ENCODE measurements at regions not wholly inside any gene's neighbourhood (a gene's known extent, or its start where the extent isn't known, plus 50 kb on each side); places are given as distances from the start of the nearest gene placed in this dataset.
"Not testable (repeated sequence)": the region's sequence is repeated elsewhere in the genome, so short reads cannot be mapped to it uniquely, and the experiment has no call there.

- H3K27ac ChIP-seq (ENCODE audit: low read length) = no peak overlapping the region
- H3K4me1 ChIP-seq (ENCODE audit: control insufficient read depth in 1 of 2, insufficient read depth in 2 of 2, low read length in 2 of 2) = peaks cover under 1 to 45% of the 10 kb centered on the region in 2 donors
- no peaks in the 10 kb centered on the region for H3K9me3 ChIP-seq (ENCODE audit: control insufficient read depth in 1 of 2, low read length in 2 of 2)
- H3K36me3 ChIP-seq (ENCODE audit: control insufficient read depth in 1 of 2, insufficient read depth in 2 of 2, low read length in 2 of 2) = no peaks in the 10 kb centered on the region
- no peaks in the 10 kb centered on the region for H3K27me3 ChIP-seq (ENCODE audit: low read depth, low read length)
- H3K4me3 ChIP-seq (ENCODE audit: low read depth in 1 of 2, low read length in 2 of 2) = no peak overlapping the region
Observed at GRCh38 chr1:184888505-184888904, 85.8 kb downstream of the NIBAN1 start.

GRCh38 chr1:184882957-184883815 lies 91.1 kb downstream of the NIBAN1 start:
- Histone ChIP-seq H3K27ac (ENCODE audit: low read length) (peak overlapping the region; percentile 71), H3K9me3 (ENCODE audit: control insufficient read depth in 1 of 2, low read length in 2 of 2) (no peaks in the 10 kb centered on the region), H3K4me3 (ENCODE audit: low read depth in 1 of 2, low read length in 2 of 2) (no peak overlapping the region), H3K27me3 (ENCODE audit: low read depth, low read length) (no peaks in the 10 kb centered on the region), H3K4me1 (ENCODE audit: control insufficient read depth in 1 of 2, insufficient read depth in 2 of 2, low read length in 2 of 2) (peaks cover 6 to 33% of the 10 kb centered on the region in 2 donors), H3K36me3 (ENCODE audit: control insufficient read depth in 1 of 2, insufficient read depth in 2 of 2, low read length in 2 of 2) (no peaks in the 10 kb centered on the region)

GRCh38 chr1:184881941-184882913 lies 92.1 kb downstream of the NIBAN1 start:
- H3K9me3 ChIP-seq (ENCODE audit: control insufficient read depth in 1 of 2, low read length in 2 of 2) = no peaks in the 10 kb centered on the region
- H3K27ac ChIP-seq (ENCODE audit: low read length) = peak overlapping the region; percentile 71
- no peaks in the 10 kb centered on the region for H3K27me3 ChIP-seq (ENCODE audit: low read depth, low read length)
- no peaks in the 10 kb centered on the region for H3K36me3 ChIP-seq (ENCODE audit: control insufficient read depth in 1 of 2, insufficient read depth in 2 of 2, low read length in 2 of 2)
- H3K4me1 ChIP-seq (ENCODE audit: control insufficient read depth in 1 of 2, insufficient read depth in 2 of 2, low read length in 2 of 2) = peaks cover 6 to 31% of the 10 kb centered on the region in 2 donors
- H3K4me3 ChIP-seq (ENCODE audit: low read depth in 1 of 2, low read length in 2 of 2) = no peak overlapping the region

- H3K27ac ChIP-seq (ENCODE audit: low read length) = no peak overlapping the region
- H3K4me1 ChIP-seq (ENCODE audit: control insufficient read depth in 1 of 2, insufficient read depth in 2 of 2, low read length in 2 of 2) = peaks cover 6 to 17% of the 10 kb centered on the region in 2 donors
- no peaks in the 10 kb centered on the region for H3K36me3 ChIP-seq (ENCODE audit: control insufficient read depth in 1 of 2, insufficient read depth in 2 of 2, low read length in 2 of 2)
- H3K27me3 ChIP-seq (ENCODE audit: low read depth, low read length) = no peaks in the 10 kb centered on the region
- no peaks in the 10 kb centered on the region for H3K9me3 ChIP-seq (ENCODE audit: control insufficient read depth in 1 of 2, low read length in 2 of 2)
- no peak overlapping the region for H3K4me3 ChIP-seq (ENCODE audit: low read depth in 1 of 2, low read length in 2 of 2)
Observed at GRCh38 chr1:184879876-184880557, 94.3 kb downstream of the NIBAN1 start.

- H3K27me3 ChIP-seq (ENCODE audit: low read depth, low read length) = no peaks in the 10 kb centered on the region
- H3K9me3 ChIP-seq (ENCODE audit: control insufficient read depth in 1 of 2, low read length in 2 of 2) = peaks cover 0 to under 1% of the 10 kb centered on the region in 2 donors
- no peaks in the 10 kb centered on the region for H3K36me3 ChIP-seq (ENCODE audit: control insufficient read depth in 1 of 2, insufficient read depth in 2 of 2, low read length in 2 of 2)
- no peak overlapping the region for H3K27ac ChIP-seq (ENCODE audit: low read length)
- H3K4me3 ChIP-seq (ENCODE audit: low read depth in 1 of 2, low read length in 2 of 2) = no peak overlapping the region
- H3K4me1 ChIP-seq (ENCODE audit: control insufficient read depth in 1 of 2, insufficient read depth in 2 of 2, low read length in 2 of 2) = peaks cover 6 to 17% of the 10 kb centered on the region in 2 donors
Observed at GRCh38 chr1:184878602-184879001, 95.7 kb downstream of the NIBAN1 start.

GRCh38 chr1:184878002-184878401 lies 96.3 kb downstream of the NIBAN1 start:
- Histone ChIP-seq H3K27me3 (ENCODE audit: low read depth, low read length) (no peaks in the 10 kb centered on the region), H3K4me3 (ENCODE audit: low read depth in 1 of 2, low read length in 2 of 2) (no peak overlapping the region), H3K27ac (ENCODE audit: low read length) (no peak overlapping the region), H3K36me3 (ENCODE audit: control insufficient read depth in 1 of 2, insufficient read depth in 2 of 2, low read length in 2 of 2) (no peaks in the 10 kb centered on the region), H3K9me3 (ENCODE audit: control insufficient read depth in 1 of 2, low read length in 2 of 2) (peaks cover 0 to 4% of the 10 kb centered on the region in 2 donors), H3K4me1 (ENCODE audit: control insufficient read depth in 1 of 2, insufficient read depth in 2 of 2, low read length in 2 of 2) (peaks cover under 1 to 17% of the 10 kb centered on the region in 2 donors)

- not testable (repeated sequence) for H3K4me3 ChIP-seq (ENCODE audit: low read depth in 1 of 2, low read length in 2 of 2); H3K9me3 ChIP-seq (ENCODE audit: control insufficient read depth in 1 of 2, low read length in 2 of 2); H3K27me3 ChIP-seq (ENCODE audit: low read depth, low read length); H3K36me3 ChIP-seq (ENCODE audit: control insufficient read depth in 1 of 2, insufficient read depth in 2 of 2, low read length in 2 of 2); H3K27ac ChIP-seq (ENCODE audit: low read length)
- H3K4me1 ChIP-seq (ENCODE audit: control insufficient read depth in 1 of 2, insufficient read depth in 2 of 2, low read length in 2 of 2) = peaks cover 0 to 12% of the 10 kb centered on the region in 2 donors
Observed at GRCh38 chr1:184876015-184876414, 98.3 kb downstream of the NIBAN1 start.

- H3K36me3 ChIP-seq (ENCODE audit: control insufficient read depth in 1 of 2, insufficient read depth in 2 of 2, low read length in 2 of 2) = no peaks in the 10 kb centered on the region
- peaks cover 0 to 12% of the 10 kb centered on the region in 2 donors for H3K4me1 ChIP-seq (ENCODE audit: control insufficient read depth in 1 of 2, insufficient read depth in 2 of 2, low read length in 2 of 2)
- H3K4me3 ChIP-seq (ENCODE audit: low read depth in 1 of 2, low read length in 2 of 2) = no peak overlapping the region
- peaks cover 0 to 4% of the 10 kb centered on the region in 2 donors for H3K9me3 ChIP-seq (ENCODE audit: control insufficient read depth in 1 of 2, low read length in 2 of 2)
- H3K27ac ChIP-seq (ENCODE audit: low read length) = no peak overlapping the region
- no peaks in the 10 kb centered on the region for H3K27me3 ChIP-seq (ENCODE audit: low read depth, low read length)
Observed at GRCh38 chr1:184875218-184875617, 99.1 kb downstream of the NIBAN1 start.

- Histone ChIP-seq H3K9me3 (ENCODE audit: control insufficient read depth in 1 of 2, low read length in 2 of 2) (peaks cover 0 to 4% of the 10 kb centered on the region in 2 donors), H3K36me3 (ENCODE audit: control insufficient read depth in 1 of 2, insufficient read depth in 2 of 2, low read length in 2 of 2) (no peaks in the 10 kb centered on the region), H3K4me1 (ENCODE audit: control insufficient read depth in 1 of 2, insufficient read depth in 2 of 2, low read length in 2 of 2) (peaks cover 3 to 7% of the 10 kb centered on the region in 2 donors), H3K27me3 (ENCODE audit: low read depth, low read length) (no peaks in the 10 kb centered on the region), H3K4me3 (ENCODE audit: low read depth in 1 of 2, low read length in 2 of 2) (no peak overlapping the region), H3K27ac (ENCODE audit: low read length) (no peak overlapping the region)
Observed at GRCh38 chr1:184870319-184870718, 104.0 kb downstream of the NIBAN1 start.

GRCh38 chr1:184867866-184868689 lies 106.2 kb downstream of the NIBAN1 start:
- Histone ChIP-seq H3K27me3 (ENCODE audit: low read depth, low read length) (no peaks in the 10 kb centered on the region), H3K9me3 (ENCODE audit: control insufficient read depth in 1 of 2, low read length in 2 of 2) (no peaks in the 10 kb centered on the region), H3K36me3 (ENCODE audit: control insufficient read depth in 1 of 2, insufficient read depth in 2 of 2, low read length in 2 of 2) (no peaks in the 10 kb centered on the region), H3K4me1 (ENCODE audit: control insufficient read depth in 1 of 2, insufficient read depth in 2 of 2, low read length in 2 of 2) (peaks cover 3 to 7% of the 10 kb centered on the region in 2 donors), H3K27ac (ENCODE audit: low read length) (peak overlapping the region; percentile 19), H3K4me3 (ENCODE audit: low read depth in 1 of 2, low read length in 2 of 2) (no peak overlapping the region)

Measured in muscle layer of duodenum (tissue), 2 donors.